PC-9 (cell line): ENCODE measurements at regions not wholly inside any gene's neighbourhood (a gene's known extent, or its start where the extent isn't known, plus 50 kb on each side); places are given as distances from the start of the nearest gene placed in this dataset.

Experiments used
- CTCF ChIP-seq: fragments of 200-600 bp; sonication (generic); conservative IDR thresholded peaks from 2 replicates; pipeline ENCODE4 v1.6.1; 2017; ENCODE audit warnings: mixed run types, antibody characterized with exemption, mild to moderate bottlenecking, moderate library complexity
- EZH2 ChIP-seq: fragments of 200-600 bp; sonication (generic); IDR thresholded peaks from 2 replicates; pipeline ENCODE4 v1.8.0; 2017; ENCODE audit warnings: antibody characterized with exemption, low read depth

- TF ChIP-seq CTCF (no peak), EZH2 (no peak)
These were observed 112.9 kb downstream of the SH3TC2 start for GRCh38 chr5:148949841-148950470.
